NCI-H2227 (cell line): ENCODE measurements at regions not wholly inside any gene's neighbourhood (a gene's known extent, or its start where the extent isn't known, plus 50 kb on each side); places are given as distances from the start of the nearest gene placed in this dataset.
"Not testable (repeated sequence)": the region's sequence is repeated elsewhere in the genome, so short reads cannot be mapped to it uniquely, and the experiment has no call there.

Experiments
- DNase-seq: peaks from one replicate; lab custom pipeline; 2025; ENCODE audit not compliant: unreplicated experiment; lab: John Stamatoyannopoulos, UW

DNA sequence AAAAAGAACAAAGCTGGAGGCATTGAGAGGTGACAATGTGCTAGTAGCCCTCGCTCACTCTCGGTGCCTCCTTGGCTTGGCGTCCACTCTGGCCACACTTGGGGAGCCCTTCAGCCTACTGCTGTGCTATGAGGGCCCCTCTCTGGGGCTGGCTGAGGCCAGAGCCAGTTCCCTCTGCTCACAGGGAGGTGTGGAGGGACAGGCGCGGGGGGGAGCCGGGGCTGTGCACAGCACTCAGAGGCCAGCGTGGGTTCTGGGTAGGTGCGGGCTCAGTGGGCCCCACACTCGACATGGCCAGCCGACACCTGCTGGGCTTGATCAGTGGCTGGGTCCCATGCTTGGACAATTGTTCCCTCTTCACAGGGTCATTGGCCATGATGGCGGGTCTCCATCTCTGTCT lies 202.5 kb upstream of the GRAMD2B start:
- no peak for DNase-seq

DNA sequence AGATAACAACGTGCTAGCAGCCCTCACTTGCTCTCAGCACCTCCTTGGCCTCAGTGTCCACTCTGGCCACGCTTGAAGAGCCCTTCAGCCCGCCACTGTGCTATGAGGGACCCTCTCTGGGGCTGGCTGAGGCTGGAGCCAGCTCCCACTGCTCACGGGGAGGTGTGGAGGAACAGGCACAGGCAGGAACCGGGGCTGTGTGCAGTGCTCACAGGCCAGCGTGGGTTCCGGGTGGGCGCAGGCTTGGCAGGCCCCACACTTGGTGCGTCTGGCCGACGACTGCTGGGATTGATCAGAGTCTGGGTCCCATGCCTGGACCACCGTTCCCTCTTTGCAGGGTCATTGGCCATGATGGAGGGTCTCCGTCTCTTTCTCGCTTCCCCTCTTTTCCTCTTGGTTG lies 194.3 kb upstream of the GRAMD2B start:
- no peak for DNase-seq

DNA sequence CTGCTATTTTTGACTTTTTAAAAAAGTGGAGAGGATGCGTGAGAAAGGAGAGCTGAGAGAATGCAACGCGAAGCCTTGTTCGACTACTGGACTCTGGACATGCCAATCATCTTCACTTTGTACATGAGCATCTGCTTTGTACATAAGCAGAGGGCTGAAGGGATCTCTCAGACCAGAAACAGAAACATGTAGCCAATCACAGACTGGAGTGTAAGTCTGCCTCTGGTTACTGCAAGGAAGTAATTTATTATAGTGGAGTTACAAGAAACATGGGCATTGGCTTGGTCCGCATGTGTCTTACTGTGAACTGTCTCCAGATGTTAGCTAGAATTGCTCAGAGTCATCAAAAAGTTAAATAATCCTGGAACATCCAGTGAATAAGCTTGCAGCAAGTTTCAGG lies 190.0 kb upstream of the GRAMD2B start:
- no peak for DNase-seq

DNA sequence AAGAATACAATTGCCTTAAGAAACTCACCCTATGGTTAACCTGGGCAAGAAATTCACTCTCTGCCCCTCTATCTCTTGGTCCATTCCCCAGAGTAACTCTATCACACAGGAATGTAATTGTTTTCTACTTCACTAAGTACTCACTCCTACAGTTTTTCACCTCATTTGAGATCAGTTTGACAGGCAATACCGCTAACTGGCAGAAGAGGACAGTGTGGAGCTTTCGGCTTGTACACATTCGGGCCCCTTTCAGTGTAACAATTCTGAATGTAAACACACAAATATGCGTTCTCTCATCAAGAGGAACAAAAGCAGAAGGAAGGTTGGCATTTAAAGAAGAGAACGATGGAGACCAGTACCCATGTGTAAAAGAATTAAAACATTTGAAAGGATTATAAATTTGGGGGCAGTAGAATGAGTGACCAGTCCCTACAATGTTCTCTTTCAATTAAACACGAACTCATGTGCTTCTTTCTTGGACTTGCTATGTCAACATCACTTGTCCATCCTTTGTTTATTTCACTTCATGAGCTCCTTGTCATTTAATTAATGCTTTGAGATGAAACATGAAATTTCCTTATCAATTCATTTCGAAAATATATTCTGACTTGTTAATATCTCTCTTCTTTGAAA lies 188.5 kb upstream of the GRAMD2B start:
- DNase-seq: peak; percentile 4

DNA sequence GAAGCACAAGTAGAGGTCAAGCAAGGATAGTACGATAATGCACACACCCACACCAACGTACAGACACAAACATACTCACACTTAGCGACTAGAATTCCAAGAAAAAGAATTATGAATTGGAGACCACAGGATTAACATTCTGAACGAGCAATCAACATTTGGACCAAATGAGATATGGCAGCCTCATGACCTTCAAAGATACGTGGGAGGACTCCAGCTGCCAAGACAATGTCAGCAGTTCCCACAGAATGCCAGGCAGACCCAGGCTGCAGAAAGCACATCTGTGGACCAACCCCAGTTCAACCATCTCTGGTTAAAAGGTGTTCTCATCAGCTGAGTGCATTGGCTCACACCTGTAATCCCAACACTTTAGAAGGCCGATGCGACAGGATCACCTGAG lies 187.6 kb upstream of the GRAMD2B start:
- DNase-seq: no peak

DNA sequence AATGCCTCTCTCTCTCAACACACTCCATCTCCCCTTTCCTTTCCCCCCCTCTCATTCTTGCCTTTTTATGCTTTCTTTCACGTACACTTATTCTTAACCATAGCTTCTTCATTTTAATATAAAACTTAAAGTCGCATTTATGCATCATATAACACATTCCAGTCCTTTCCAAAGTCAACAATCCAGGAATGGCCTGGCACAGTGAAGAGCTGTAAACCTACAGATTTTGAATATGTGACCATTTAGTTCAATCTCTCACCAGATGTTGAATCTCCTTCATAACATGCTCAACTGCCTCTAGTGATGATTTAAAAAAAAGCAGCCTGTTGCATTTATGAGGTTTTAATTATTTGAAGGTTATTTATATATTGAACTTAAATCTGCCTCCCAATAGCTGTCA lies 186.2 kb upstream of the GRAMD2B start:
- no peak for DNase-seq

DNA sequence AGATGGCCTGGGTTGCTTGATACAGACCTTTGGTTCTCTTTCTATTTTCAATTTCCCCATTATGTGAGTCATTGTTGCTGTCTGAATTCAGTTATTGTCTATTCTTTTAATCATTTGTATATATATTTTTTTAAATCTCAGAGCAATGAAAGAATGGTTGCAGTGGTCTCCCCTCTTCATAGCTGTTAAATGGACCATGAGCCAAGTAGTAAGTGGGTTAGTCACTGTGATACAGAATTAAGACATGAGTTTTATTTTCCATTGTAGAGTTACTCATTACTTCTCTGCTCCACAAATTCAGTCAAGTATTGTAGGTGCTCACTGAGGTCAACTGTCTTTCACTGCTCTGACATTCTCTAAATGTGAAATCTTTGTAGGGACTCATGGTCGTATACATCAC lies 174.6 kb upstream of the GRAMD2B start:
- no peak for DNase-seq

DNA sequence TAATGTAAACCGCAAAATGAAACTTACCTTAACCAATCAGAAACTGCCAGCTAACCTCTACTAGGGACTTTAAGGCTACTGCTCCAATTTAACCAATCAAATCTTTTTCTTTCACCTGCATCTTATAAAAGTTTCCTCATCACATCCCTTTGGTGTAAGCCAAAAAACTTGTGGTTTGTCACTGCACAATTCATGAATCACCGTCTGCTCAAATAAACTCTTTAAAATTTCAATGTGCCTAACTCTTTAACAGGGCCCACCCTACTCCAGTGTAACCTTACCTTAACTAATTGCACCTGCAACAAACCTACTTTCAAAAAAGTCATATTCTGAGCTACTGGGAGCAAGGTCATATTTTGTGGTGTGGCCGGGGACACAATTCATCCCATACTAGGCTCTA lies 172.2 kb upstream of the GRAMD2B start:
- no peak for DNase-seq

DNA sequence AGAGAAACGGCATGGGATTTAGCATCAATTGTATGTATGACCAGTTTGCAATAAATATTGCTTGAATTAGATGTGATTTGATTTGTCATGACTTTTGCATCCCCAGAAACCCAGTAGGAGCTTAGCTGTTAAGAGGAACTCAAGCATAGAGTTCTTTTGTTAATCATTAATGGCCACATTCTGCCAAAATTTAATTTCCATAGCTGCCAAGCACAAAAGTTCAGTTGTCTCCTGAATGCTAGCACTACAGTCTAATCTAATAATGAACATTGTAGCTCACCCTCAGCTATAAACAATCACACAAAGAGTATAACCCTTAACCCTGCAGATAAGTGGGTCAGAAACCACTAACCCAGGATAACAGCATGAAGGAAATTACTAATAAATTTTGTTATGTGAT lies 169.8 kb upstream of the GRAMD2B start:
- no peak for DNase-seq

DNA sequence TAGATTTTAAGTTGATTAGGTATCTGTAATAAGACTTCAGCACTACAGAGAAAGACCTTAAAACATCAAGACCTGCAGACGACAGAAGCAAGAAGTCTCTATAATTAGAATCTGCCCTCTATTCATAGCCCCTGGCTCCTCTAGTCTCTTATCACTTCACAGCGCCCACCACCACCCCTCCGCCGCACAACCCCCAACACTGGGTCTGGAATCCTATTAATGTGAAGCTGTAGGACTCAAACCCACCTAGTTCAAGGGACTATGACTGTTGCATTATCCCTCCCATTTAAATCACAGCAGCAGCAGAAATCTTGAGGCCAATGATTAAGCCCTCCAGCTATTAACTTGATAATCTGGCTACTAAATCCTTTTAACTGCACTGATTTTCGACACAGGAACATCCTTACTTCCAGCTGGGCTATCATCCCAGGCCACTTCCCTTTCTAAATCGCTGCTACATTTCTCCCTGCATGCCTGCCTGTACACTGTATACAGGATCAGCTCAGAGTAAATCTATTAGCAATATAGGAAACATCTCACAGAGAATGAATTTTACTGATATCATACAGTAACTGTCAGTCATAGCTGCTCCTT lies 159.5 kb upstream of the GRAMD2B start:
- DNase-seq: peak; percentile 2

DNA sequence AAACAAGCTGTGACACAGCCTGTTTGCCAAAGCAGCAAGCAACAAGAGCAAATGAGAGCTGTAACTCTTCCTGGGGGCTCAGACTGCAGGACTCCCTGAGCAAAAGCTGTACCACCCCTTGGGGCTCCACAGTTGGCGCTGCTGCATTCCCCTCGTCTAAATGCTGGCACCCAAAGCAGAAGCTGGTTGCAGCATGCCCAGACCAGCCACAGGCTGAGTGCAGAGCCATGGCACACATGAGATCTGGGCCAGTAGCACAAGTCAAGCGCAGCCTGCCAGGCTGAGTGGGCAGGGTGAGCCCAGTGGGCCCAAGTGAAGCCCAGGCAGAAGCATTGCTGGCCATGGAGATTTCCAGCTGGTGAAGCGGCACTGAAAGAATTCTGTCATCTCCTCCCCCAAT lies 157.3 kb upstream of the GRAMD2B start:
- DNase-seq: no peak

DNA sequence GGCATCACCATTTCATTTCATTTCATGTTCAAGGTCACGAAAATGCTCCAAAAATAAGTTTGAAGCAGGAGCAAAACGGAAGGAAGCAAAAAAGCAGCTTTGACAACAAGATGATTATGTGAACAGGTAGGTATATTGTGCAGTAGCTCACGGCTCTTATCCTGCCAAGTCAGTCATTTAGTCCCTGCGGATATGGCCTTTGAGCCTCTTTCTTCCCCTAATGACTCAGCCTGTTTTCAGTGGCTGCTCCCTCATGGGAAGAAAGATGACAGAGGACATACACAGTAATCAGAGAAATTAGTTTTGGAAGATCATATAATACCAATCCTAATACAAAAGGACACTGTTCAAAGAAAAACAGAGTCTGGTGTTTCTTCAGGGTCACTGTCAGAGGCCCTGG lies 155.8 kb upstream of the GRAMD2B start:
- no peak for DNase-seq

DNA sequence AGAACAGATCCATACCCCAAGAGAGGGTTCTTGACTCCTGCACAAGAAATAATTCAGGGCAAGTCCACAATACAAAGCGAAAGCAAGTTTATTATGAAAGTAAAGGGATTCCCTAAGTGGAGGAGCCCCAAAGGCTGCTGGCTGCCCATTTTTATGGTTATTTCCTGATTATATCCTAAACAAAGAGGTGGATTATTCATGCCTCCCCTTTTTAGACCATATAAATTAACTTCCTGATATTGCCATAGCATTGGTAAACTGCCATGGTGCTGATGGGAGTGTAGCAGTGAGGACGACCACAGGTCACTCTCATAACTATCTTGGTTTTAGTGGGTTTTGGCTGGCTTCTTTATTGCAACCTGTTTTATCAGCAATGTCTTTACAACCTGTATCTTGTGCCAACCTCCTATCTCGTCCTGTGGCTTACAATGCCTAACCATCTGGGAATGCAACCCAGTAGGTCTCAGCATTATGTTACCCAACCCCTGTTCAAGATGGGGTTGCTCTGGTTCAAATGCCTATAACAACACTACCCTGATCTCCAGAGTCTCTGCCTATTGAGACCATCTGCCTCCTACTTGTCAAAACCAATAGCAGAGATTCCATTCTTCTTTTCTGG lies 154.4 kb upstream of the GRAMD2B start:
- no peak for DNase-seq

DNA sequence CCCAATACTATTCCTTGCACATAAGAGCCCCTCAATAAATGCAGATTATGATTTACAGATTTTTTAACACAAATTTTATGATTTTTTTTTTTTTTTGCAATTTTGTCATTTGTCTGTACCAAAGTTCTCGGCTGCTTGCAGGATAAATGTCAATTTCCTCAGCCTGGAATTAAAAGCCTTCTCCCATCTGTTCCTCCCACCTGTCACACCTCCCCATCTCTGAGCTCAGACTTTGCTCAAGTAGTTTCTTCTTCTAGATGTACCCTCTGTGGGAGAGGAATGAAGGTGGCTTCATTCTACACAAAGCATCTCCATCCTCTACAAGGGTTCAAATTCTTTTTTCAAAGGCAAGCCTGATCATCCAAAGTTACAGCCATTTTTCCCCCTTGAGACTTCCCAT lies 153.7 kb upstream of the GRAMD2B start:
- no peak for DNase-seq

DNA sequence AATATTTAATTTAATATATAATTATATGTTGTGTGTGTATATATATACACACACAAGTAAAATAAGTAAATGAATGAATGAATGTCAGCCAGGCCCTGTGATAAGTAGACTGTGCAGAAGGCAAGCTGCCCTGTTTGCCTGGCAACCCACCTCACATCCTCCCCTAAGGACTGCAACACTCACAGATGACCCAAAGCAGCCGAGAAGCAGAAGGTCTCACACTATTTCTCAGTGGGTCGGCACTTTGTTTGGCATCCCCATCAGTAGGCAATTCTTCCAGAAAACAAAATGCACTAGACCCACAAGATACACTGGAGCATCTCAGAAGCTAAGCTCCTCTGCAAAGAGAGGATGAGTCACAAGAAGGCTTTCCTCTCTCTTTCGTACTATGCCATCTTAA lies 152.1 kb upstream of the GRAMD2B start:
- no peak for DNase-seq

DNA sequence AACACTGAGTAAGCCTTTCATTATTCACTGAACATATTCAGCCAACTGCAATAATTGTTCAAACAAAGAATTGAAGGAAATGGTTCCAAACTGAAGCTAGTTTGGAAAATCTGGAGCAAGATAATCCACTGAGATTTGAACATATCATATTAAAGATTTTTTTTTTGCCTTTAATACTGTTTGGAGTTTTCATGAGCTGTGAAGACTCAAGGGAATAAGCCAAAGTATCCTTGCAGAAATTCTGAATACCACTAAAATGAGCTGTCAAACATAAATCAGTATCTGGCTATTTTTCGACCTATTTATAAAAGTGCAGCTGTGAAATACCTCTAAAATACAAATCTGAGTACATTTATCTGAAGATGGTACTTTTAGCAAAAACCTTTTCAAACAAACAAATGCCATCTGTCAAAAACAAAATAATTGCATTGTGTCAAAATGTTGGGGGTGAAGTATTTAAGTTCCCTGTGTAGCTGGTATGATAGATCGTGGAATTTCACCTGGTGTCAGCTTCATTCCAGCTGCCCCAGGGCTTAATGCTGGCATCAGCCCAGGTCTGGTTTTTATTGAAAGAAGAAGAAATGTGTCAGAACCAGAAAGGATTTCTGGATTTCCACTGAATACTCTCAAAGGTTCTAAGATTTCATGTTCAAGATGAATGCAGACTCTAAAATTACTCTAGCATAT lies 149.0 kb upstream of the GRAMD2B start:
- peak; percentile 49 for DNase-seq

DNA sequence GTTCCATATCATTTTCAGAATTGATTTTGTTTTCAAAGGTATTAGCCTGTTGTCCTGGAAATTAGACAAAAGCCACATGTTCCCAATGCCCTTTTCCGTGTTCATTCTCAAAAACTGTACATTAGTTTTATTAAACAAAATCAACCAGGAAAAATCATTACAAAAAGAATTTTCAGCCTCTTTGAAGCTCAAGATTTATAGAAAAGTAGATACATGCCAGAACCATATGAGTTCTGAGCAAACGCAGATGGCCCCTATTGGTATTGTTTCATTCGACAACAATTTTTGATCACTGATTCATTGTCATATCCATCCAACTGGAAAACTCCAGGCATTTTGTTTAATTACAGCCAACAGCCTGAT lies 148.5 kb upstream of the GRAMD2B start:
- DNase-seq: no peak

DNA sequence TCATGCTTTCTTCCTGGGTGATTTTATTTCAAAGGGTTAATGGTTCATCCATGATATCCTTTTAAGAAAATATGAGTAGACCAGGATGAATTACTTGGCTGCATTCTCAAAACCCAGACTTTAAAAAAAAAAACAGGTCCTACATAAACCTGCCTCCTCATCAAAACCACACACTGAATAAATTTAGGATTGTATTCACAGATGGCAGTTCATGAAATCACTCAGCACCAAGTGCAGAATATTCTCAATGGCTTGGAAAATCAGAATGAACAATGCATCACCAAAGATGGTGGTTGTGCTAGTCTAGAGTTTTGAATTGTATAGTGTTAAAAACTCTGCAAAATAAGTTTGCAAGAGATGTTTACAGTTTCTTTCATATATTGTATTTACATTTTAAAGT lies 145.4 kb upstream of the GRAMD2B start:
- no peak for DNase-seq

DNA sequence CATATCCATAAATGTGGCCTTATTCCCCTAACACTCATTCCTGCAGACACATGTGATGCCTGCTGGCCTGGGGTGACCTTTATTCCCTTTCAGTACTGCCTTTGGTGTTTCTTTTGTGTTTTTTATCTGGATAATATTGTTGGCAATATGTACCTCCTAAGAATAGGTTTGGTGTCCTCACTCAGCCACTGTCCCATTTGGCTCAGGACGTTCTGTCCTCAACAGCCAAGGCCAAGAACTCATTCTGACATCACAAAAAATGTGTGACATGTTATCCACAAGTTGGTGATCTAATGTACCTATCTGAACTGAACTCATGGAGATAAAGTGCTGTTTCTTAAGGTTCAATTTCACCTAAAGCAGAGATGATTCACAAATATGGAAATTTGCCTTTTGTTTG lies 142.9 kb upstream of the GRAMD2B start:
- DNase-seq: no peak

DNA sequence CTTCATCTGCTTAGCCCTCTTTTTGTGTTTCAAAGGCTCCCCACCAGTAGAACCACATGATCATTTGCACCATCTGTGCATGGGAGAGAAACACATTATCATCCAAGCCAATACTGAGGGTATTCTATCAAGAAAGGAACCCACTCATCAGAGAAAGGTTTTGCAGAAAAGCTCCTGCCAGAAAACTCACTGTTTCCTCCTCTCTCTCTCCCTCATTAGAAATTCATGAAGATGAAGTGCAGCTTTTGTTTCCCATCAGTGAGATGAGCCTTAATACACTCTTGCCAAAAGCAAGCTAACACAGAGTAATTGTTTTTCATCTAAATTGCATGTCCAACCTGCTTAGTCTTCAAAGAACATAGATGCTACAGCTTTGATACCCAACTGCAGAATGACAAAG lies 142.4 kb upstream of the GRAMD2B start:
- DNase-seq: no peak

DNA sequence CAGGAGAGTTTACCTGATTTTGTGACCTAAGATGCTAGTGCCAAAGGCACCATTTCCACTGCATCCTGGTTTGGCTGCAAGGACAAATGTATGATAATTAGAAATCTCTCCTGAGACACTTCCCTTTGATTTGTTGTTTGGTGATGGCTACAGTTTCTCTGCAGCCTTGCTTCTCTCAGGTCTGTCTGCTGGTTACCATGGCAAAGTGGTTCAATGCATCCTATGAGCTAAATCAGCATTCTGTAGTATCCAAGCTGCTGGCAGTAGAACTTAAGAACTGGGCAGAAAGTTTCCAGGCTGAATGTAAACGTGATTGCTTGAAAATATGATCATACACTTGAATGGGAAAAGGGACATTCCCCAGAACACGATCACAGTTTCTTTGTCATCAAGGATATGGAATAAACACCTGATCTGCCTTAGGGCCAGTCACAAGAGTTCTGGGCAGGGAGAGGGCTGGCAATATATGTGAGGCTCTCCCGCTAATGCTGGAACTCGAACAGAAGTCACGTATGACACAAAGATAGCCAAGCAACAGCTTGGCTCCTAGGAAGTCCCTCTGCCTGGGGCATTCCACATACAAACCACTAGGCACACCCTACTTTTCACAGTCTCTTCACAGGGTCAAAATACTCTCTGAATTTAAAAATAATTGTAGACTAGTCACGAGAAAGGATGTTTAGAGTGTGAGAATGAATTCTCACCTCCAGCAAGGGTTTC lies 138.1 kb upstream of the GRAMD2B start:
- DNase-seq: no peak

DNA sequence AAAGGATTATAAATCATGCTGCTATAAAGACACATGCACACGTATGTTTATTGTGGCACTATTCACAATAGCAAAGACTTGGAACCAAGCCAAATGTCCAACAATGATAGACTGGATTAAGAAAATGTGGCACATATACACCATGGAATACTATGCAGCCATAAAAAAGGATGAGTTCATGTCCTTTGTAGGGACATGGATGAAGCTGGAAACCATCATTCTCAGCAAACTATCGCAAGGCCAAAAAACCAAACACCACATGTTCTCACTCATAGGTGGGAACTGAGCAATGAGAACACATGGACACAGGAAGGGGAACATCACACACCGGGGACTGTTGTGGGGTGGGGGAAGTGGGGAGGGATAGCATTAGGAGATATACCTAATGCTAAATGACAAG lies 127.1 kb upstream of the GRAMD2B start:
- DNase-seq: not testable (repeated sequence)
